ENCODE measurements at regions not wholly inside any gene's neighbourhood (a gene's known extent, or its start where the extent isn't known, plus 50 kb on each side); places are given as distances from the start of the nearest gene placed in this dataset.

DNA sequence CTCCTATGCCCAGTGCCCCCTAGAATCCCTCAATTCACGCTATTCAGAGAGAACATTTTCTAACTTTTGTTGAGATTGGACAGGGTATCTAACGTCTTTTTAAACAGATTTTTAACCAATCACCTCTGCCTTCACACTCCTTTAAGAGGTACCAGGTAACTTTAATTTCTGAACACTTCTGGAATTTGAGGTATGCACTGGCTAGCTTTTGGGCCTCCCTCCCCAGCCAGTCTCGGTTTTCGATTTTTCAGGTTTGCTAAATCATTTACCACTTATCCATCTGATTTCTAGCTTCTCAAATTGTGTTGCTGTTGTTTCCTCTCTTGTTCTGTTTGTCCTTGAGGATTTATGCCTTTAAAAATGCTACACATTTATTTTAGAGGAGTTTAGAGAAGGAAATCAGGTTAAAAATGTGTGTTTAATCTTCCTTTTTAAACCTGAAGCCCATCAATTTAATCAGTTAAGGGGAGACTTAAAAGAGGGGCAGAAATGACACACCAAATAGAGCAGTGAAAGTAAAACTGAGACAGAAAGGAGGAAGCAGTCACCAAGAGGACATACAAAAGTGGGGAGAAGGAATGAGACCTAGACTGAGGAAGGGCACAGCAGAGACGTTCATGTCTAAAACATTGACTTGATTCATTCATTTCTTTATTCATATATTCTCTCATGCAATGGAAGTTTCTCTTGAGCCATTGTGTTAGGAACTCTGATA is 139.6 kb upstream of the HTR2A start:
- H4K5ac ChIP-seq (ENCODE audit: insufficient read length, low read depth, low read length), result peak overlapping the region; percentile 92
- H3K79me1 ChIP-seq (ENCODE audit: insufficient read depth, low read depth, low read length, poor library complexity, severe bottlenecking), result no peaks in the 10 kb centered on the region
- H3K23ac ChIP-seq (ENCODE audit: insufficient read length, low read depth, low read length), result no peak overlapping the region
- H4K91ac ChIP-seq (ENCODE audit: insufficient read length, low read depth, low read length), result no peak overlapping the region
- no peak overlapping the region for H3K14ac ChIP-seq (ENCODE audit: insufficient read depth, low read length)
- DNase-seq, result no peak
- H3K9ac ChIP-seq (ENCODE audit: extremely low read depth, insufficient read length, low read length), result no peak overlapping the region
- no peaks in the 10 kb centered on the region for H3K23me2 ChIP-seq (ENCODE audit: insufficient read length, low read depth, low read length, poor library complexity, severe bottlenecking)
- no peak overlapping the region for H3K56ac ChIP-seq (ENCODE audit: insufficient read length, low read depth, low read length)
- TF ChIP-seq, protein P1, sequence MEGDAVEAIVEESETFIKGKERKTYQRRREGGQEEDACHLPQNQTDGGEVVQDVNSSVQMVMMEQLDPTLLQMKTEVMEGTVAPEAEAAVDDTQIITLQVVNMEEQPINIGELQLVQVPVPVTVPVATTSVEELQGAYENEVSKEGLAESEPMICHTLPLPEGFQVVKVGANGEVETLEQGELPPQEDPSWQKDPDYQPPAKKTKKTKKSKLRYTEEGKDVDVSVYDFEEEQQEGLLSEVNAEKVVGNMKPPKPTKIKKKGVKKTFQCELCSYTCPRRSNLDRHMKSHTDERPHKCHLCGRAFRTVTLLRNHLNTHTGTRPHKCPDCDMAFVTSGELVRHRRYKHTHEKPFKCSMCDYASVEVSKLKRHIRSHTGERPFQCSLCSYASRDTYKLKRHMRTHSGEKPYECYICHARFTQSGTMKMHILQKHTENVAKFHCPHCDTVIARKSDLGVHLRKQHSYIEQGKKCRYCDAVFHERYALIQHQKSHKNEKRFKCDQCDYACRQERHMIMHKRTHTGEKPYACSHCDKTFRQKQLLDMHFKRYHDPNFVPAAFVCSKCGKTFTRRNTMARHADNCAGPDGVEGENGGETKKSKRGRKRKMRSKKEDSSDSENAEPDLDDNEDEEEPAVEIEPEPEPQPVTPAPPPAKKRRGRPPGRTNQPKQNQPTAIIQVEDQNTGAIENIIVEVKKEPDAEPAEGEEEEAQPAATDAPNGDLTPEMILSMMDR (conservative IDR thresholded peaks at IDR 0.05), result no peak
- no peaks in the 10 kb centered on the region for H3K27me3 Mint-ChIP-seq (ENCODE audit: low read depth)
- H3K4me1 Mint-ChIP-seq, result peaks cover 46 to 47% of the 10 kb centered on the region in 2 experiments
- H3K4me2 ChIP-seq (ENCODE audit: insufficient read depth, insufficient read length, low read length), result no peak overlapping the region
- H2BK12ac ChIP-seq (ENCODE audit: insufficient read length, low read depth, low read length), result peak overlapping the region; percentile 82
- no peak overlapping the region for H2AK5ac ChIP-seq (ENCODE audit: insufficient read length, low read length)
- no peak overlapping the region for H3K4ac ChIP-seq (ENCODE audit: low read depth, low read length)
- peak overlapping the region; percentile 8 for H3T11ph ChIP-seq (ENCODE audit: low read length)
- peak overlapping the region; percentile 56 for H2AFZ ChIP-seq (ENCODE audit: low read length)
- no peak overlapping the region for H2BK5ac ChIP-seq (ENCODE audit: insufficient read length, low read length)
- no peaks in the 10 kb centered on the region; a peak in 1 of 7 replicates for H3K36me3 Mint-ChIP-seq (ENCODE audit: insufficient read depth in 1 of 3, low read depth in 3 of 3)
- peak overlapping the region; percentile 41 to 82 (median 69); a peak in 6 of 7 replicates for H3K27ac Mint-ChIP-seq
- H3K9me3 Mint-ChIP-seq, result no peaks in the 10 kb centered on the region
- WGBS (ENCODE audit: extremely low coverage, insufficient read length, low lambda C conversion rate), result no CpG with 5 or more reads among the region's 5 CpGs
- no peak overlapping the region for H3K4me3 Mint-ChIP-seq
- no peak overlapping the region for H3K18ac ChIP-seq (ENCODE audit: insufficient read length, low read depth, low read length)
- H3K79me2 ChIP-seq (ENCODE audit: insufficient read depth, low read length), result no peaks in the 10 kb centered on the region
- H2BK15ac ChIP-seq (ENCODE audit: low read depth, low read length), result no peak overlapping the region
- no peaks in the 10 kb centered on the region for H3K9me3 ChIP-seq (ENCODE audit: control insufficient read depth, low read depth, low read length)
- H2BK120ac ChIP-seq (ENCODE audit: low read depth, low read length, poor library complexity, severe bottlenecking), result peak overlapping the region; percentile 9
- H2BK20ac ChIP-seq (ENCODE audit: low read depth, low read length, poor library complexity, severe bottlenecking), result no peak overlapping the region
- H4K20me1 ChIP-seq (ENCODE audit: control insufficient read depth, insufficient read depth, insufficient read length), result no peaks in the 10 kb centered on the region
- H3K27me3 ChIP-seq (ENCODE audit: insufficient read depth, low read length), result no peaks in the 10 kb centered on the region
- no peak overlapping the region for H4K8ac ChIP-seq (replicated peaks; ENCODE audit: insufficient read length, low read depth, low read length)
- H3K27ac ChIP-seq (ENCODE audit: insufficient read length, low read depth, low read length), result no peak overlapping the region
- H3K4me1 ChIP-seq (ENCODE audit: insufficient read depth, low read length), result peaks cover 8% of the 10 kb centered on the region

Data from H9 (cell line).